Vagina (tissue), 2 donors: ENCODE measurements at regions not wholly inside any gene's neighbourhood (a gene's known extent, or its start where the extent isn't known, plus 50 kb on each side); places are given as distances from the start of the nearest gene placed in this dataset.
A peak's percentile ranks its signal among the peaks of the same experiment; 100 is the strongest.

Experiments
- DNase-seq, 2 donors: peaks; one replicate each; pipeline ENCODE4 v3.0.0-alpha.2; 2017; ENCODE audit errors: extremely low spot score in 2 of 2
- H3K27ac ChIP-seq: fragments of 200-600 bp; sonication (generic); one replicate; pipeline ENCODE4 v1.5.1; 2019
- H3K27me3 ChIP-seq: fragments of 200-600 bp; sonication (generic); one replicate; pipeline ENCODE4 v1.5.1; 2019
- H3K36me3 ChIP-seq, 2 donors: fragments of 200-600 bp; sonication (generic); one replicate each; pipeline ENCODE4 v1.5.1; 2017 to 2019
- H3K4me1 ChIP-seq: fragments of 200-600 bp; sonication (generic); one replicate; pipeline ENCODE4 v1.5.1; 2019
- H3K4me3 ChIP-seq, 2 donors: fragments of 200-600 bp; sonication (generic); 1 replicate in 1 of 2; 2 replicates in 1 of 2; pipeline ENCODE4 v1.5.1; 2016 to 2019
- H3K9me3 ChIP-seq: fragments of 200-600 bp; sonication (generic); one replicate; pipeline ENCODE4 v1.5.1; 2019
- POLR2A ChIP-seq, 2 donors: fragments of 450-650 bp; IDR thresholded peaks; one replicate each; pipeline ENCODE4 v1.6.1; 2017; ENCODE audit warnings: antibody characterized with exemption in 2 of 2, mild to moderate bottlenecking in 2 of 2, moderate library complexity in 2 of 2
- POLR2AphosphoS5 ChIP-seq, 2 donors: sonication (generic); formaldehyde crosslinking; IDR thresholded peaks; one replicate each; pipeline ENCODE4 v1.9.0; 2017; ENCODE audit warnings: antibody characterized with exemption in 2 of 2, mild to moderate bottlenecking in 2 of 2, low read depth in 1 of 2; ENCODE audit not compliant: insufficient read depth in 1 of 2
- intact Hi-C: fragments of 100-400 bp; cut with DNase I; formaldehyde crosslinking; loops from one replicate; pipeline ENCODE4 v1.15.1; 2023
- TF ChIP-seq, protein P1 (sequence below), 3 experiments: fragments of 450-650 bp in 2 of 3; fragments of 200-600 bp in 1 of 3; sonication (generic) in 1 of 3; IDR thresholded peaks; one replicate each; pipeline ENCODE4 v1.5.1; 2017 to 2019; ENCODE audit warnings: antibody characterized with exemption in 3 of 3, mild to moderate bottlenecking in 2 of 3, moderate library complexity in 2 of 3

DNA sequence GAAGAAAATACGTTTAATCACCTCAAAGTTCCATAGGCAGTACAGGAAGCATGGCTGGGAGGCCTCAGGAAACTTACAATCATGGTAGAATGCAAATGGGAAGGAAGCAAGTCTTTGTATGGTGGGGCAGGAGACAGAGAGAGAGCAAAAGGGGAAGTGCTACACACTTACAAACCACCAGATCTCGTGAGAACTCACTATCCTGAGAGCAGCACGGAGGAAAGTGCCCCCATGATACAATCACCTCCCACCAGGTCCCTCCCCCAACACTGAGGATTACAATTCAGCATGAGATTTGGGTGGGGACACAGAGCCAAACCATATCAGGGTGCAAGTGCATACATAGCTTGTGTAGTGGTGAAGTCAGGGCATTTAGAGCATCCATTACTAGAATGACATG lies 92.3 kb upstream of the ANKRD10 start:
- intact Hi-C loops: loop anchor here (2.0 kb wide), 1 partner anchor 92 kb away; the partner anchor contains the start of gene ANKRD10
- DNase-seq: no peak
- Histone ChIP-seq H3K4me1 (peaks cover 7% of the 10 kb centered on the region), H3K27me3 (no peaks in the 10 kb centered on the region), H3K4me3 (no peak overlapping the region), H3K27ac (peak overlapping the region; percentile 91), H3K36me3 (no peaks in the 10 kb centered on the region), H3K9me3 (no peaks in the 10 kb centered on the region)
- TF ChIP-seq, protein P1, sequence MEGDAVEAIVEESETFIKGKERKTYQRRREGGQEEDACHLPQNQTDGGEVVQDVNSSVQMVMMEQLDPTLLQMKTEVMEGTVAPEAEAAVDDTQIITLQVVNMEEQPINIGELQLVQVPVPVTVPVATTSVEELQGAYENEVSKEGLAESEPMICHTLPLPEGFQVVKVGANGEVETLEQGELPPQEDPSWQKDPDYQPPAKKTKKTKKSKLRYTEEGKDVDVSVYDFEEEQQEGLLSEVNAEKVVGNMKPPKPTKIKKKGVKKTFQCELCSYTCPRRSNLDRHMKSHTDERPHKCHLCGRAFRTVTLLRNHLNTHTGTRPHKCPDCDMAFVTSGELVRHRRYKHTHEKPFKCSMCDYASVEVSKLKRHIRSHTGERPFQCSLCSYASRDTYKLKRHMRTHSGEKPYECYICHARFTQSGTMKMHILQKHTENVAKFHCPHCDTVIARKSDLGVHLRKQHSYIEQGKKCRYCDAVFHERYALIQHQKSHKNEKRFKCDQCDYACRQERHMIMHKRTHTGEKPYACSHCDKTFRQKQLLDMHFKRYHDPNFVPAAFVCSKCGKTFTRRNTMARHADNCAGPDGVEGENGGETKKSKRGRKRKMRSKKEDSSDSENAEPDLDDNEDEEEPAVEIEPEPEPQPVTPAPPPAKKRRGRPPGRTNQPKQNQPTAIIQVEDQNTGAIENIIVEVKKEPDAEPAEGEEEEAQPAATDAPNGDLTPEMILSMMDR (IDR thresholded peaks at IDR 0.05): no peak

DNA sequence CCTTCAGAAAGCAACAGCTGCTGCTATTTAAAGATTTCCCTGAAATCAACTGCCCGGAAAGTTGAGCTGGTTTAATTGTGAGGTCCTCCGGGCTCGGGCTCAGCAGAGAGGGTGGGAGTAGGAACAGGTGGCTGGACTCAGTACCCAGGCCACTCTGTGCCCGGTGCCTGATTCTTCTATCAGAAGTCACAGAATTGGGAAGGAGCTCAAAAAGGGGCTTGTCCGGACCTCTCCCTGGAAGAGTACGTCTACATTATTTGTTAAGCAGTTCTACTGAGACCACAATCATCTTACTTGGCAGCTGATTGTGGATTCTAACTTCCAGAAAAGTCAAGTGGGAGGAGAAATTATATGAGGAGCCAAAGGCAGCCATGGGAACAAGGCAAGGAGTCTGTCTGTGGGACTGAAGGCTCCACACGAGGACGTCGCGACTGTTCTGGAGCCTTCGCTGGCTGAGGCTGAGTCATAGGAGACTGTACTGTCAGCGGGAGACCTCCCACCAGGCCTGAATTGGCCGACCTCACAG lies 91.7 kb upstream of the ANKRD10 start:
- no peaks in the 10 kb centered on the region for H3K36me3 ChIP-seq
- intact Hi-C loops: loop anchor here (2.0 kb wide), 1 partner anchor 92 kb away; the partner anchor contains the start of gene ANKRD10
- H3K27ac ChIP-seq: peak overlapping the region; percentile 91
- no peaks in the 10 kb centered on the region for H3K9me3 ChIP-seq
- TF ChIP-seq POLR2A (IDR thresholded peaks at IDR 0.05) (no peak), POLR2AphosphoS5 (IDR thresholded peaks at IDR 0.05; ENCODE audit: insufficient read depth in 1 of 2, low read depth in 1 of 2) (peak; percentile 55 to 77)
- peak overlapping the region in 1 of 2 donors; percentile 4 for H3K4me3 ChIP-seq
- DNase-seq: no peak
- no peaks in the 10 kb centered on the region for H3K27me3 ChIP-seq
- H3K4me1 ChIP-seq: peaks cover 7% of the 10 kb centered on the region

GRCh38 chr13:111005808-111006505 lies 91.1 kb upstream of the ANKRD10 start:
- peaks cover 7% of the 10 kb centered on the region for H3K4me1 ChIP-seq
- no peaks in the 10 kb centered on the region for H3K36me3 ChIP-seq
- DNase-seq: no peak
- H3K27me3 ChIP-seq: no peaks in the 10 kb centered on the region
- intact Hi-C loops: loop anchor here (2.0 kb wide), 1 partner anchor 91 kb away; the partner anchor contains the start of gene ANKRD10
- no peak overlapping the region for H3K4me3 ChIP-seq
- H3K9me3 ChIP-seq: no peaks in the 10 kb centered on the region
- H3K27ac ChIP-seq: peak overlapping the region; percentile 91
- TF ChIP-seq, protein P1 (IDR thresholded peaks at IDR 0.05): no peak
- no peak for TF ChIP-seq POLR2A (IDR thresholded peaks at IDR 0.05)
- peak in 1 of 2 donors; percentile 18 for TF ChIP-seq POLR2AphosphoS5 (IDR thresholded peaks at IDR 0.05; ENCODE audit: insufficient read depth in 1 of 2, low read depth in 1 of 2)

- H3K36me3 ChIP-seq: no peaks in the 10 kb centered on the region
- peaks cover 7% of the 10 kb centered on the region for H3K4me1 ChIP-seq
- DNase-seq: no peak
- H3K9me3 ChIP-seq: no peaks in the 10 kb centered on the region
- no peaks in the 10 kb centered on the region for H3K27me3 ChIP-seq
- no peak overlapping the region for H3K4me3 ChIP-seq
- intact Hi-C loops: no loop called here
- TF ChIP-seq POLR2AphosphoS5 (IDR thresholded peaks at IDR 0.05; ENCODE audit: insufficient read depth in 1 of 2, low read depth in 1 of 2) (no peak), POLR2A (IDR thresholded peaks at IDR 0.05) (no peak)
- TF ChIP-seq, protein P1 (IDR thresholded peaks at IDR 0.05): no peak
- H3K27ac ChIP-seq: peak overlapping the region; percentile 91
Measured at GRCh38 chr13:111005364-111005763, 90.5 kb upstream of the ANKRD10 start.

DNA sequence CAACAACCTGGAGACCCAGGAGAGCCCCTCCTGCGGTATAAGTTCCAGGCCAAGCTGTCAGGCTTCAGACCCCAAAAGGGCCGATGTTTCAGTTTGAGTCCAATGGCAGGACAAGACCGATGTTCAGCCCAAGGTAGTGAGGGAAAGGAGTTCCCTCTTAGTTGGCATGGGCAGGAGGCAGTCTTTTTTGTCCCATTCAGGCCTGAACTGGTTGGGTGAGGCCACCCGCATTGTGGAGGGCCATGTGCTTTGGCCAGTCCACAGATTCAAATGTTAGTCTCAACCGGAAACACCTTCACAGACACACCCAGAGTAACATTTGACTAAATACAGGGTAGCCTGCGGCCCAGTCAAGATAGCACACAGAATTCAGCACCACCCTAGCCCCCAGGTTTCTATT lies 89.6 kb upstream of the ANKRD10 start:
- Histone ChIP-seq H3K27me3 (no peaks in the 10 kb centered on the region), H3K36me3 (no peaks in the 10 kb centered on the region), H3K9me3 (no peaks in the 10 kb centered on the region), H3K4me1 (peaks cover 7% of the 10 kb centered on the region), H3K4me3 (no peak overlapping the region), H3K27ac (no peak overlapping the region)
- intact Hi-C loops: no loop called here
- DNase-seq: no peak
- TF ChIP-seq, protein P1 (IDR thresholded peaks at IDR 0.05): no peak
- TF ChIP-seq POLR2A (IDR thresholded peaks at IDR 0.05): no peak
- TF ChIP-seq POLR2AphosphoS5 (IDR thresholded peaks at IDR 0.05; ENCODE audit: insufficient read depth in 1 of 2, low read depth in 1 of 2): no peak
